HG03097 (cell line): ENCODE measurements at regions not wholly inside any gene's neighbourhood (a gene's known extent, or its start where the extent isn't known, plus 50 kb on each side); places are given as distances from the start of the nearest gene placed in this dataset.
"Not testable (repeated sequence)": the region's sequence is repeated elsewhere in the genome, so short reads cannot be mapped to it uniquely, and the experiment has no call there.

Experiments used
- ATAC-seq: cut with Tn5 transposase; IDR thresholded peaks from one replicate; pipeline ENCODE4 v1.9.1; 2021; ENCODE audit not compliant: unreplicated experiment, low FRiP score

- not testable (repeated sequence) for ATAC-seq
These were observed 64.4 kb downstream of the TMEM200C start for GRCh38 chr18:5830902-5831301.

- no peak for ATAC-seq
These were observed 66.4 kb downstream of the TMEM200C start for GRCh38 chr18:5828913-5829312.

GRCh38 chr18:5825663-5826062 lies 69.7 kb downstream of the TMEM200C start:
- no peak for ATAC-seq

GRCh38 chr18:5824370-5824984 lies 70.8 kb downstream of the TMEM200C start:
- ATAC-seq: no peak

- no peak for ATAC-seq
These were observed 77.5 kb downstream of the TMEM200C start for GRCh38 chr18:5817816-5818215.

GRCh38 chr18:5806860-5807259 lies 88.5 kb downstream of the TMEM200C start:
- ATAC-seq: no peak

- ATAC-seq: no peak
These were observed 107.4 kb downstream of the TMEM200C start for GRCh38 chr18:5787936-5788335.

GRCh38 chr18:5779922-5780321 lies 115.4 kb downstream of the TMEM200C start:
- no peak for ATAC-seq

- no peak for ATAC-seq
These were observed 122.8 kb downstream of the TMEM200C start for GRCh38 chr18:5772306-5773105.

- no peak for ATAC-seq
These were observed 124.0 kb downstream of the TMEM200C start for GRCh38 chr18:5771343-5771742.

GRCh38 chr18:5770176-5770575 lies 125.1 kb downstream of the TMEM200C start:
- ATAC-seq: no peak

GRCh38 chr18:5768454-5768853 lies 126.9 kb downstream of the TMEM200C start:
- ATAC-seq: no peak

GRCh38 chr18:5759194-5759593 lies 136.1 kb downstream of the TMEM200C start:
- no peak for ATAC-seq

- no peak for ATAC-seq
These were observed 138.5 kb downstream of the TMEM200C start for GRCh38 chr18:5756823-5757222.

GRCh38 chr18:5747678-5748077 lies 147.6 kb downstream of the TMEM200C start:
- ATAC-seq: no peak

- ATAC-seq: no peak
These were observed 148.5 kb downstream of the TMEM200C start for GRCh38 chr18:5746844-5747243.

- no peak for ATAC-seq
These were observed 150.7 kb downstream of the TMEM200C start for GRCh38 chr18:5744659-5745058.

- ATAC-seq: no peak
These were observed 156.8 kb downstream of the TMEM200C start for GRCh38 chr18:5738526-5738925.

- ATAC-seq: no peak
These were observed 163.0 kb downstream of the TMEM200C start for GRCh38 chr18:5732318-5732717.

- no peak for ATAC-seq
These were observed 165.2 kb downstream of the TMEM200C start for GRCh38 chr18:5729983-5730699.

- no peak for ATAC-seq
These were observed 166.8 kb downstream of the TMEM200C start for GRCh38 chr18:5728531-5728930.

- no peak for ATAC-seq
These were observed 169.3 kb downstream of the TMEM200C start for GRCh38 chr18:5726011-5726410.
